ENCODE measurements at regions not wholly inside any gene's neighbourhood (a gene's known extent, or its start where the extent isn't known, plus 50 kb on each side); places are given as distances from the start of the nearest gene placed in this dataset.

DNA sequence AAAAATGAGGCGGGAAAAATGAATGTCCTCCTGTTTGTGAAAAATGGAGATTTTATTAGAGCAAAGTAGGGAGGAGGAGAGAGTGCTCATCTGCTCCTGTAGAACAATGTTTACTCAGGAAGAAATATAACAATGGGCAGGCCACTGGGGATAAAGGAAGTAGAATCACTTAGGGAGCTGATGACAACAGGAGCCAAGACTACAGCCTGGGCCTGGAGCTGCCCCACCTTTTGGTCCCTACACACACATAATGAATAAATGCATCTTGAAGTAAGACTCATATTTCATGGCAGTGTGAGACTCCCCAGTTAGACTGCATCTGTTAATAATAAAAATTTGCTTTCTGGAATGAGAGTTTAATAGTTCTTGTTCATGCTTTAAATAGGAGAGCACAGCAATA, 1939.8 kb downstream of the EFNA5 start:
- TF ChIP-seq, protein P1, sequence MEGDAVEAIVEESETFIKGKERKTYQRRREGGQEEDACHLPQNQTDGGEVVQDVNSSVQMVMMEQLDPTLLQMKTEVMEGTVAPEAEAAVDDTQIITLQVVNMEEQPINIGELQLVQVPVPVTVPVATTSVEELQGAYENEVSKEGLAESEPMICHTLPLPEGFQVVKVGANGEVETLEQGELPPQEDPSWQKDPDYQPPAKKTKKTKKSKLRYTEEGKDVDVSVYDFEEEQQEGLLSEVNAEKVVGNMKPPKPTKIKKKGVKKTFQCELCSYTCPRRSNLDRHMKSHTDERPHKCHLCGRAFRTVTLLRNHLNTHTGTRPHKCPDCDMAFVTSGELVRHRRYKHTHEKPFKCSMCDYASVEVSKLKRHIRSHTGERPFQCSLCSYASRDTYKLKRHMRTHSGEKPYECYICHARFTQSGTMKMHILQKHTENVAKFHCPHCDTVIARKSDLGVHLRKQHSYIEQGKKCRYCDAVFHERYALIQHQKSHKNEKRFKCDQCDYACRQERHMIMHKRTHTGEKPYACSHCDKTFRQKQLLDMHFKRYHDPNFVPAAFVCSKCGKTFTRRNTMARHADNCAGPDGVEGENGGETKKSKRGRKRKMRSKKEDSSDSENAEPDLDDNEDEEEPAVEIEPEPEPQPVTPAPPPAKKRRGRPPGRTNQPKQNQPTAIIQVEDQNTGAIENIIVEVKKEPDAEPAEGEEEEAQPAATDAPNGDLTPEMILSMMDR (IDR thresholded peaks at IDR 0.05; ENCODE audit: extremely low read depth in 1 of 2, insufficient read depth in 1 of 2, low read depth in 1 of 2, low read length in 2 of 2), result no peak
- TF ChIP-seq POLR2AphosphoS5 (IDR thresholded peaks at IDR 0.05; ENCODE audit: insufficient read depth, low read depth, low read length) (no peak), POLR2A (IDR thresholded peaks at IDR 0.05; ENCODE audit: low read depth, low read length) (no peak), JUN (IDR thresholded peaks at IDR 0.05; ENCODE audit: borderline replicate concordance, insufficient read depth, insufficient read length, low read depth) (no peak), EZH2 (IDR thresholded peaks at IDR 0.05; ENCODE audit: borderline replicate concordance, low read depth, low read length, severe bottlenecking) (no peak), MYC (IDR thresholded peaks at IDR 0.05; ENCODE audit: low read depth, low read length) (no peak), FOS (IDR thresholded peaks at IDR 0.05; ENCODE audit: borderline replicate concordance, insufficient read depth, low read length) (no peak), GATA2 (IDR thresholded peaks at IDR 0.05; ENCODE audit: insufficient read depth, insufficient read length, low read depth, low read length) (no peak)
- TF ChIP-seq, protein P2, sequence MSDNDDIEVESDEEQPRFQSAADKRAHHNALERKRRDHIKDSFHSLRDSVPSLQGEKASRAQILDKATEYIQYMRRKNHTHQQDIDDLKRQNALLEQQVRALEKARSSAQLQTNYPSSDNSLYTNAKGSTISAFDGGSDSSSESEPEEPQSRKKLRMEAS (IDR thresholded peaks at IDR 0.05; ENCODE audit: insufficient read depth, insufficient read length), result no peak

Data from endothelial cell of umbilical vein (primary cell).